ENCODE measurements at regions not wholly inside any gene's neighbourhood (a gene's known extent, or its start where the extent isn't known, plus 50 kb on each side); places are given as distances from the start of the nearest gene placed in this dataset.

DNA sequence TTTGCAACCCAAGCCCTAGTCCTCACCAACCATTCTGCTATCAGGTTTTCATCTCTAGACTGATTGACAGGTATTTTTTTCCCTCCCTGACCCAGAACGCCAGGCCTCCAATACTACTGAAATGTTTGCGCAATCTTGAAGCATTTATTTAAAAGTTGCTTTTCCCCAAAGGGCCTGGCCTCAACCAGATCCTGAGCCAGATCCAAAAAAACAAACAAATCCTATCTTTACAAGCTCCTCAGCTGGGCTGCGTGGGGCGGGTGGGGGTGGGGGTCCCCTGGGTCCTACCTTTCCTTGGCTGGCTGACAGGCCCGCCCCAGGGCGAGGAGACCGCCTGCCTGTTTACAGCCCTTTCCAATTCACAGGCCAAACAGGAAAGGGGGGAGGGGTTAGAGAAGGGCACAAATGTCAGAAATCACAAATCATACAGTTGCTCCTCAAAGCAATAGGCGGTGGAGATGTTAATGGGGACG, 98.8 kb downstream of the FOXD2 start:
- TF ChIP-seq CTCF (IDR thresholded peaks at IDR 0.05) (no peak), POLR2AphosphoS5 (IDR thresholded peaks at IDR 0.05) (no peak), EP300 (IDR thresholded peaks at IDR 0.05) (no peak)

Data from gastroesophageal sphincter (tissue), 3 donors.